ENCODE measurements at regions not wholly inside any gene's neighbourhood (a gene's known extent, or its start where the extent isn't known, plus 50 kb on each side); places are given as distances from the start of the nearest gene placed in this dataset.

- POLR2A ChIA-PET: no interaction called here
- CTCF ChIA-PET: interaction anchor here (0.6 kb wide), 1 partner anchor 13 kb away, joined by 3 read pairs; no protein-coding TSS in a partner anchor
- no peak for TF ChIP-seq FEZF1 (tag by site-specific recombination; IDR thresholded peaks at IDR 0.05)
- TF ChIP-seq GLIS1 (tag by site-specific recombination; IDR thresholded peaks at IDR 0.05): peak; percentile 22; the same call in 1 of the 2 replicates
- TF ChIP-seq ZNF560 (tag by site-specific recombination; IDR thresholded peaks at IDR 0.05; ENCODE audit: borderline replicate concordance): no peak
- TF ChIP-seq CTCF (tag by site-specific recombination; IDR thresholded peaks at IDR 0.05): peak; percentile 87
- no peak for TF ChIP-seq ZNF280C (tag by site-specific recombination; IDR thresholded peaks at IDR 0.05)
- TF ChIP-seq SCRT2 (tag by site-specific recombination; IDR thresholded peaks at IDR 0.05): peak; percentile 60; the same call in 1 of the 2 replicates
- TF ChIP-seq ZNF555 (tag by site-specific recombination; conservative IDR thresholded peaks at IDR 0.05): no peak
- no peak for TF ChIP-seq ZNF596 (tag by site-specific recombination; IDR thresholded peaks at IDR 0.05)
- TF ChIP-seq ZSCAN23 (tag by site-specific recombination; IDR thresholded peaks at IDR 0.05): 0 out of 2 replicates have a peak, but pooled peaks have one; percentile 25
- no peak for TF ChIP-seq ZNF624 (tag by site-specific recombination; IDR thresholded peaks at IDR 0.05)
- TF ChIP-seq ZNF626 (tag by site-specific recombination; IDR thresholded peaks at IDR 0.05): no peak
- TF ChIP-seq SALL2 (tag by site-specific recombination; IDR thresholded peaks at IDR 0.05; ENCODE audit: borderline replicate concordance): no peak
- no peak for TF ChIP-seq ZNF660 (tag by site-specific recombination; IDR thresholded peaks at IDR 0.05)
- no peak for TF ChIP-seq ZNF621 (tag by site-specific recombination; IDR thresholded peaks at IDR 0.05)
- peak; percentile 21; the same call in 1 of the 2 replicates for TF ChIP-seq ZBTB17 (tag by site-specific recombination; IDR thresholded peaks at IDR 0.05)
- no peak for TF ChIP-seq ZNF341 (tag by site-specific recombination; IDR thresholded peaks at IDR 0.05; ENCODE audit: low read depth)
- no peak for TF ChIP-seq ZNF571 (tag by site-specific recombination; IDR thresholded peaks at IDR 0.05)
- TF ChIP-seq ZNF211 (tag by site-specific recombination; IDR thresholded peaks at IDR 0.05; ENCODE audit: low read depth): no peak
- TF ChIP-seq TRIM28 (IDR thresholded peaks at IDR 0.05; ENCODE audit: borderline replicate concordance, low read length): 0 out of 2 replicates have a peak, but pooled peaks have one; percentile 12
- TF ChIP-seq ZNF664 (tag by site-specific recombination; IDR thresholded peaks at IDR 0.05): no peak
- no peak for TF ChIP-seq ZNF214 (tag by site-specific recombination; IDR thresholded peaks at IDR 0.05; ENCODE audit: borderline replicate concordance)
- peak; percentile 18; the same call in 1 of the 2 replicates for TF ChIP-seq EGR2 (tag by site-specific recombination; IDR thresholded peaks at IDR 0.05; ENCODE audit: low read depth)
- peak; percentile 84 for TF ChIP-seq ZNF449 (tag by site-specific recombination; IDR thresholded peaks at IDR 0.05)
- no peak for TF ChIP-seq ZNF24 (tag by site-specific recombination; IDR thresholded peaks at IDR 0.05)
- no peak for TF ChIP-seq ZNF792 (tag by site-specific recombination; IDR thresholded peaks at IDR 0.05)
- Histone ChIP-seq H3K9me3 (ENCODE audit: control insufficient read depth, insufficient read depth, low read depth, low read length) (no peaks in the 10 kb centered on the region), H3K4me3 (ENCODE audit: low read depth, low read length) (no peak overlapping the region), H3K27ac (ENCODE audit: extremely low read depth, low read depth, low read length) (no peak overlapping the region), H3K4me1 (ENCODE audit: control insufficient read depth, insufficient read depth, low read length) (peaks cover 5% of the 10 kb centered on the region; the same call in 1 of the 2 replicates), H3K36me3 (ENCODE audit: control insufficient read depth in 2 of 2, insufficient read depth in 1 of 2, low read length in 2 of 2) (no peaks in the 10 kb centered on the region)
Observed at GRCh38 chr21:32184485-32184884, 94.4 kb downstream of the MIS18A start.
